H9 (cell line): ENCODE measurements at regions not wholly inside any gene's neighbourhood (a gene's known extent, or its start where the extent isn't known, plus 50 kb on each side); places are given as distances from the start of the nearest gene placed in this dataset.

Experiments
- DNase-seq: peaks from one replicate; pipeline ENCODE4 v3.0.0-alpha.2; 2017
- H2AFZ ChIP-seq: one replicate; pipeline ENCODE4 v1.6.1; 2013; ENCODE audit warnings: mild to moderate bottlenecking, low read length, control low read depth, moderate library complexity
- H2AK5ac ChIP-seq: 2 replicates; pipeline ENCODE4 v1.6.1; 2013; ENCODE audit warnings: low read length, control low read depth, mixed read lengths; ENCODE audit not compliant: insufficient read length
- H2BK120ac ChIP-seq: one replicate; pipeline ENCODE4 v1.6.1; 2013; ENCODE audit warnings: low read depth, mild to moderate bottlenecking, low read length, control low read depth, inconsistent platforms; ENCODE audit not compliant: poor library complexity, severe bottlenecking
- H2BK12ac ChIP-seq: 2 replicates; pipeline ENCODE4 v1.6.1; 2013; ENCODE audit warnings: low read length, control low read depth, mixed read lengths, low read depth; ENCODE audit not compliant: insufficient read length
- H2BK15ac ChIP-seq: 2 replicates; pipeline ENCODE4 v1.6.1; 2013; ENCODE audit warnings: low read depth, low read length, control low read depth
- H2BK20ac ChIP-seq: one replicate; pipeline ENCODE4 v1.6.1; 2013; ENCODE audit warnings: low read depth, mild to moderate bottlenecking, low read length, control low read depth, inconsistent platforms; ENCODE audit not compliant: poor library complexity, severe bottlenecking
- H2BK5ac ChIP-seq: 2 replicates; pipeline ENCODE4 v1.6.1; 2013; ENCODE audit warnings: low read length, control low read depth, mixed read lengths; ENCODE audit not compliant: insufficient read length
- H3K14ac ChIP-seq: 2 replicates; pipeline ENCODE4 v1.6.1; 2013; ENCODE audit warnings: low read length, control low read depth; ENCODE audit not compliant: insufficient read depth
- H3K18ac ChIP-seq: 2 replicates; pipeline ENCODE4 v1.6.1; 2013; ENCODE audit warnings: low read depth, mild to moderate bottlenecking, mixed read lengths, low read length, control low read depth; ENCODE audit not compliant: insufficient read length
- H3K23ac ChIP-seq: 2 replicates; pipeline ENCODE4 v1.6.1; 2013; ENCODE audit warnings: low read length, control low read depth, mixed read lengths, low read depth; ENCODE audit not compliant: insufficient read length
- H3K23me2 ChIP-seq: 2 replicates; pipeline ENCODE4 v1.6.1; 2013; ENCODE audit warnings: low read depth, mild to moderate bottlenecking, mixed read lengths, low read length, control low read depth; ENCODE audit not compliant: insufficient read length, poor library complexity, severe bottlenecking
- H3K27ac ChIP-seq: 2 replicates; pipeline ENCODE4 v1.5.1; 2013; ENCODE audit warnings: low read length, control low read depth, mixed read lengths, low read depth; ENCODE audit not compliant: insufficient read length
- H3K27me3 ChIP-seq: 2 replicates; pipeline ENCODE4 v1.6.1; 2013; ENCODE audit warnings: low read length, control low read depth, inconsistent platforms; ENCODE audit not compliant: insufficient read depth
- H3K4ac ChIP-seq: 2 replicates; pipeline ENCODE4 v1.6.1; 2013; ENCODE audit warnings: low read depth, mild to moderate bottlenecking, control low read depth, inconsistent platforms, low read length, moderate library complexity
- H3K4me1 ChIP-seq: 2 replicates; pipeline ENCODE4 v1.6.1; 2013; ENCODE audit warnings: low read length, control low read depth, inconsistent platforms; ENCODE audit not compliant: insufficient read depth
- H3K4me2 ChIP-seq: 2 replicates; pipeline ENCODE4 v1.6.1; 2013; ENCODE audit warnings: low read length, control low read depth, mixed read lengths; ENCODE audit not compliant: insufficient read length, insufficient read depth
- H3K56ac ChIP-seq: 2 replicates; pipeline ENCODE4 v1.6.1; 2013; ENCODE audit warnings: low read depth, mild to moderate bottlenecking, mixed read lengths, low read length, control low read depth; ENCODE audit not compliant: insufficient read length
- H3K79me1 ChIP-seq: 2 replicates; pipeline ENCODE4 v1.6.1; 2013; ENCODE audit warnings: low read depth, mild to moderate bottlenecking, moderate library complexity, low read length, control low read depth, inconsistent platforms; ENCODE audit not compliant: insufficient read depth, poor library complexity, severe bottlenecking
- H3K79me2 ChIP-seq: 2 replicates; pipeline ENCODE4 v1.6.1; 2013; ENCODE audit warnings: low read length, control low read depth, inconsistent platforms; ENCODE audit not compliant: insufficient read depth
- H3K9ac ChIP-seq: 2 replicates; pipeline ENCODE4 v1.6.1; 2013; ENCODE audit warnings: low read length, control low read depth, mixed read lengths; ENCODE audit not compliant: insufficient read length; ENCODE audit errors: extremely low read depth
- H3K9me3 ChIP-seq: one replicate; pipeline ENCODE4 v1.6.1; 2013; ENCODE audit warnings: low read depth, low read length, inconsistent platforms; ENCODE audit not compliant: control insufficient read depth
- H3T11ph ChIP-seq: one replicate; pipeline ENCODE4 v1.6.1; 2013; ENCODE audit warnings: mild to moderate bottlenecking, low read length, control low read depth, inconsistent platforms
- H4K20me1 ChIP-seq: one replicate; pipeline ENCODE4 v1.6.1; 2013; ENCODE audit not compliant: control insufficient read depth, insufficient read length, insufficient read depth
- H4K5ac ChIP-seq: 2 replicates; pipeline ENCODE4 v1.6.1; 2013; ENCODE audit warnings: low read depth, mild to moderate bottlenecking, mixed read lengths, low read length, control low read depth; ENCODE audit not compliant: insufficient read length
- H4K8ac ChIP-seq: replicated peaks from 2 replicates; pipeline ENCODE4 v1.6.1; 2013; ENCODE audit warnings: low read length, control low read depth, mixed read lengths, low read depth; ENCODE audit not compliant: insufficient read length
- H4K91ac ChIP-seq: 2 replicates; pipeline ENCODE4 v1.6.1; 2013; ENCODE audit warnings: low read depth, mild to moderate bottlenecking, moderate library complexity, mixed read lengths, low read length, control low read depth; ENCODE audit not compliant: insufficient read length
- H3K27ac Mint-ChIP-seq, 3 experiments: 2 replicates in 2 of 3; 3 replicates in 1 of 3; pipeline ENCODE4 v1.8.0; 2020 to 2021; ENCODE audit warnings: mixed read lengths in 3 of 3, mild to moderate bottlenecking in 1 of 3, moderate library complexity in 1 of 3
- H3K27me3 Mint-ChIP-seq: 2 replicates; pipeline ENCODE4 v1.8.0; 2021; ENCODE audit warnings: low read depth, mild to moderate bottlenecking, moderate library complexity, mixed read lengths
- H3K36me3 Mint-ChIP-seq, 3 experiments: 2 replicates in 2 of 3; 3 replicates in 1 of 3; pipeline ENCODE4 v1.8.0; 2020 to 2021; ENCODE audit warnings: low read depth in 3 of 3, mixed read lengths in 3 of 3; ENCODE audit not compliant: insufficient read depth in 1 of 3
- H3K4me1 Mint-ChIP-seq, 2 experiments: 2 replicates each; pipeline ENCODE4 v1.8.0; 2020; ENCODE audit warnings: mixed read lengths in 2 of 2
- H3K4me3 Mint-ChIP-seq, 2 experiments: 2 replicates in 1 of 2; 3 replicates in 1 of 2; pipeline ENCODE4 v1.8.0; 2020 to 2021; ENCODE audit warnings: mild to moderate bottlenecking in 2 of 2, mixed read lengths in 2 of 2, moderate library complexity in 1 of 2
- H3K9me3 Mint-ChIP-seq, 2 experiments: 2 replicates in 1 of 2; 3 replicates in 1 of 2; pipeline ENCODE4 v1.8.0; 2020; ENCODE audit warnings: mild to moderate bottlenecking in 2 of 2, mixed read lengths in 2 of 2, moderate library complexity in 1 of 2
- WGBS: extraction: QIAGEN DNeasy Blood & Tissue Kit; methylation state at CpG from one replicate; pipeline ENCODE4 v1.1.7; 2013; ENCODE audit warnings: missing lambda C conversion rate, low lambda C conversion rate, mixed read lengths; ENCODE audit not compliant: insufficient read length; ENCODE audit errors: extremely low coverage; 5-methylcytosine and 5-hydroxymethylcytosine counted together
- TF ChIP-seq, protein P1 (sequence below): fragments of 200-600 bp; sonication (generic); conservative IDR thresholded peaks from 3 replicates; pipeline ENCODE4 v1.8.0; 2021; ENCODE audit warnings: antibody characterized with exemption, mild to moderate bottlenecking

DNA sequence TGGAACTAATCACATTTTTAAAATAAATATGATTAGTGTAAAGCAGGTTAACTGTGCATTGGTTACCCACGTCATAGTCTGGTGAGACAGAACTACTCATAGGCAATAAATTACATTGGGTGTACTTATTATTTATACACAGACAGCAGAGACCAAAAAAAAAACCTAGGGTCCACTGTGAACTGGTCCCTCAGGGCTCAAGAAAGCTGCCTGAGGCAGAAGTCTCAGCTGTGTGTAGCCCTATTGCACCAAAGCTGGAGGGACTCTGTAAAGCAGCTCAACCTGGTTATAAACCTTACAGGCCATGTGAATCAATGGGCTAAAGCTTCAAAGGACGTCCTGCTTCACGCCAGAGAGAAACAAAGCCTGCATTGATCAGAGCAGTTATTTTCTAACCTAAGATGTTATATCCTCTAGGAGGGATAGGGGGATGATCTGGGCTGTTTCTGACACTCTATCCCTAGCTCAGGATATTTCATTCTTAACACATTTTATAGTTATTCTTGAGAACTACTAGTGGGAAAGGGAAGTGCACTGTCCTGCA, 432.2 kb upstream of the ANO3 start:
- Histone ChIP-seq H3K27me3 (no peaks in the 10 kb centered on the region), H2AFZ (no peak overlapping the region), H4K91ac (no peak overlapping the region), H2AK5ac (no peak overlapping the region), H3K4ac (no peak overlapping the region), H3K79me1 (no peaks in the 10 kb centered on the region), H3K9ac (no peak overlapping the region), H3K27ac (no peak overlapping the region), H3K56ac (no peak overlapping the region), H3K4me2 (no peak overlapping the region), H2BK20ac (no peak overlapping the region), H3K4me1 (no peaks in the 10 kb centered on the region), H3K23ac (no peak overlapping the region), H3T11ph (no peak overlapping the region), H3K79me2 (no peaks in the 10 kb centered on the region), H3K18ac (no peak overlapping the region), H4K8ac (no peak overlapping the region), H2BK5ac (no peak overlapping the region), H3K9me3 (no peaks in the 10 kb centered on the region), H2BK12ac (no peak overlapping the region), H2BK15ac (no peak overlapping the region), H3K23me2 (no peaks in the 10 kb centered on the region), H4K20me1 (no peaks in the 10 kb centered on the region), H4K5ac (no peak overlapping the region), H3K14ac (no peak overlapping the region), H2BK120ac (no peak overlapping the region)
- WGBS = no CpG with 5 or more reads among the region's 3 CpGs
- Mint-ChIP-seq H3K9me3 (no peaks in the 10 kb centered on the region; a peak in 1 of 5 replicates), H3K27me3 (no peaks in the 10 kb centered on the region; the same call in 1 of the 2 replicates), H3K4me3 (no peak overlapping the region), H3K4me1 (no peaks in the 10 kb centered on the region), H3K36me3 (no peaks in the 10 kb centered on the region), H3K27ac (no peak overlapping the region)
- TF ChIP-seq, protein P1, sequence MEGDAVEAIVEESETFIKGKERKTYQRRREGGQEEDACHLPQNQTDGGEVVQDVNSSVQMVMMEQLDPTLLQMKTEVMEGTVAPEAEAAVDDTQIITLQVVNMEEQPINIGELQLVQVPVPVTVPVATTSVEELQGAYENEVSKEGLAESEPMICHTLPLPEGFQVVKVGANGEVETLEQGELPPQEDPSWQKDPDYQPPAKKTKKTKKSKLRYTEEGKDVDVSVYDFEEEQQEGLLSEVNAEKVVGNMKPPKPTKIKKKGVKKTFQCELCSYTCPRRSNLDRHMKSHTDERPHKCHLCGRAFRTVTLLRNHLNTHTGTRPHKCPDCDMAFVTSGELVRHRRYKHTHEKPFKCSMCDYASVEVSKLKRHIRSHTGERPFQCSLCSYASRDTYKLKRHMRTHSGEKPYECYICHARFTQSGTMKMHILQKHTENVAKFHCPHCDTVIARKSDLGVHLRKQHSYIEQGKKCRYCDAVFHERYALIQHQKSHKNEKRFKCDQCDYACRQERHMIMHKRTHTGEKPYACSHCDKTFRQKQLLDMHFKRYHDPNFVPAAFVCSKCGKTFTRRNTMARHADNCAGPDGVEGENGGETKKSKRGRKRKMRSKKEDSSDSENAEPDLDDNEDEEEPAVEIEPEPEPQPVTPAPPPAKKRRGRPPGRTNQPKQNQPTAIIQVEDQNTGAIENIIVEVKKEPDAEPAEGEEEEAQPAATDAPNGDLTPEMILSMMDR = no peak
- DNase-seq = no peak
